ENCODE measurements at regions not wholly inside any gene's neighbourhood (a gene's known extent, or its start where the extent isn't known, plus 50 kb on each side); places are given as distances from the start of the nearest gene placed in this dataset.

GRCh38 chr5:18197734-18198133 lies 563.5 kb downstream of the TAF11L14 start:
- Mint-ChIP-seq H3K27ac (ENCODE audit: unreplicated experiment) (no peak overlapping the region), H3K4me1 (ENCODE audit: low read depth, unreplicated experiment) (no peaks in the 10 kb centered on the region), H3K9me3 (ENCODE audit: low read depth, unreplicated experiment) (peaks cover 12% of the 10 kb centered on the region), H3K27me3 (ENCODE audit: unreplicated experiment) (no peaks in the 10 kb centered on the region), H3K36me3 (ENCODE audit: insufficient read depth, unreplicated experiment) (no peaks in the 10 kb centered on the region), H3K4me3 (ENCODE audit: low read depth, unreplicated experiment) (no peak overlapping the region)
- CTCF ChIA-PET: no interaction called here
- no peak for TF ChIP-seq CTCF (IDR thresholded peaks at IDR 0.05; ENCODE audit: unreplicated experiment)
- DNase-seq: no peak
- BruUV-seq (replicated peaks): no TSS peak
- intact Hi-C loops (cut with micrococcal nuclease; ENCODE audit: unreplicated experiment): no loop called here

- no TSS peak for BruUV-seq (replicated peaks)
- Mint-ChIP-seq H3K27ac (ENCODE audit: unreplicated experiment) (no peak overlapping the region), H3K4me1 (ENCODE audit: low read depth, unreplicated experiment) (no peaks in the 10 kb centered on the region), H3K27me3 (ENCODE audit: unreplicated experiment) (no peaks in the 10 kb centered on the region), H3K9me3 (ENCODE audit: low read depth, unreplicated experiment) (peaks cover 6% of the 10 kb centered on the region), H3K36me3 (ENCODE audit: insufficient read depth, unreplicated experiment) (no peaks in the 10 kb centered on the region), H3K4me3 (ENCODE audit: low read depth, unreplicated experiment) (no peak overlapping the region)
- CTCF ChIA-PET: no interaction called here
- DNase-seq: no peak
- TF ChIP-seq CTCF (IDR thresholded peaks at IDR 0.05; ENCODE audit: unreplicated experiment): no peak
- intact Hi-C loops (cut with micrococcal nuclease; ENCODE audit: unreplicated experiment): no loop called here
Observed at GRCh38 chr5:18202164-18202563, 567.9 kb downstream of the TAF11L14 start.

GRCh38 chr5:18203296-18203695 lies 569.0 kb downstream of the TAF11L14 start:
- no peaks in the 10 kb centered on the region for H3K36me3 Mint-ChIP-seq (ENCODE audit: insufficient read depth, unreplicated experiment)
- peaks cover 3% of the 10 kb centered on the region for H3K9me3 Mint-ChIP-seq (ENCODE audit: low read depth, unreplicated experiment)
- TF ChIP-seq CTCF (IDR thresholded peaks at IDR 0.05; ENCODE audit: unreplicated experiment): no peak
- no peak overlapping the region for H3K4me3 Mint-ChIP-seq (ENCODE audit: low read depth, unreplicated experiment)
- CTCF ChIA-PET: no interaction called here
- no peak for DNase-seq
- H3K27me3 Mint-ChIP-seq (ENCODE audit: unreplicated experiment): no peaks in the 10 kb centered on the region
- no peak overlapping the region for H3K27ac Mint-ChIP-seq (ENCODE audit: unreplicated experiment)
- intact Hi-C loops (cut with micrococcal nuclease; ENCODE audit: unreplicated experiment): no loop called here
- no TSS peak for BruUV-seq (replicated peaks)
- no peaks in the 10 kb centered on the region for H3K4me1 Mint-ChIP-seq (ENCODE audit: low read depth, unreplicated experiment)

GRCh38 chr5:18213666-18214065 lies 579.4 kb downstream of the TAF11L14 start:
- no peak for TF ChIP-seq CTCF (IDR thresholded peaks at IDR 0.05; ENCODE audit: unreplicated experiment)
- Mint-ChIP-seq H3K36me3 (ENCODE audit: insufficient read depth, unreplicated experiment) (no peaks in the 10 kb centered on the region), H3K4me3 (ENCODE audit: low read depth, unreplicated experiment) (no peak overlapping the region), H3K27ac (ENCODE audit: unreplicated experiment) (no peak overlapping the region), H3K27me3 (ENCODE audit: unreplicated experiment) (no peaks in the 10 kb centered on the region), H3K4me1 (ENCODE audit: low read depth, unreplicated experiment) (no peaks in the 10 kb centered on the region), H3K9me3 (ENCODE audit: low read depth, unreplicated experiment) (peaks cover 18% of the 10 kb centered on the region)
- BruUV-seq (replicated peaks): no TSS peak
- no peak for DNase-seq
- CTCF ChIA-PET: no interaction called here
- intact Hi-C loops (cut with micrococcal nuclease; ENCODE audit: unreplicated experiment): no loop called here

DNA sequence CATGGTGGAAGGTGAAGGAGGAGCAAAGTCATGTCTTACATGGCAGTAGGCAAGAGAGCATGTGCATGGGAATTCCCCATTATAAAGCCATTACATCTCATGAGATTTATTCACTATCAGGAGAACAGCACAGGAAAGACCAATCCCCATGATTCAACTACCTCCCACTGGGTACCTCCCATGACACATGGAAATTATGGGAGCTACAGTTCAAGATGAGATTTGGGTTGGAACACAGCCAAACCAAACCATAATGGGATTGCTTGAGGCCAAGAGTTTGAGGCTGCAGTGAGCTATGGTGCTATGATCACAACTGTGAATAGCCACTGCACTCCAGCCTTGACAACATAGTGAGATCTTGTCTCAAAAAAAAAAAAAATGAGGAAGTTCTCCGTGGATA lies 581.8 kb downstream of the TAF11L14 start:
- H3K27ac Mint-ChIP-seq (ENCODE audit: unreplicated experiment): no peak overlapping the region
- no peaks in the 10 kb centered on the region for H3K36me3 Mint-ChIP-seq (ENCODE audit: insufficient read depth, unreplicated experiment)
- no TSS peak for BruUV-seq (replicated peaks)
- peaks cover 22% of the 10 kb centered on the region for H3K9me3 Mint-ChIP-seq (ENCODE audit: low read depth, unreplicated experiment)
- CTCF ChIA-PET: no interaction called here
- no peak overlapping the region for H3K4me3 Mint-ChIP-seq (ENCODE audit: low read depth, unreplicated experiment)
- intact Hi-C loops (cut with micrococcal nuclease; ENCODE audit: unreplicated experiment): no loop called here
- no peak for TF ChIP-seq CTCF (IDR thresholded peaks at IDR 0.05; ENCODE audit: unreplicated experiment)
- no peaks in the 10 kb centered on the region for H3K27me3 Mint-ChIP-seq (ENCODE audit: unreplicated experiment)
- H3K4me1 Mint-ChIP-seq (ENCODE audit: low read depth, unreplicated experiment): no peaks in the 10 kb centered on the region
- no peak for DNase-seq
